COLO668 (cell line): ENCODE measurements at regions not wholly inside any gene's neighbourhood (a gene's known extent, or its start where the extent isn't known, plus 50 kb on each side); places are given as distances from the start of the nearest gene placed in this dataset.

Source experiments
- DNase-seq: peaks from one replicate; lab custom pipeline; 2025; ENCODE audit not compliant: unreplicated experiment; lab: John Stamatoyannopoulos, UW

DNA sequence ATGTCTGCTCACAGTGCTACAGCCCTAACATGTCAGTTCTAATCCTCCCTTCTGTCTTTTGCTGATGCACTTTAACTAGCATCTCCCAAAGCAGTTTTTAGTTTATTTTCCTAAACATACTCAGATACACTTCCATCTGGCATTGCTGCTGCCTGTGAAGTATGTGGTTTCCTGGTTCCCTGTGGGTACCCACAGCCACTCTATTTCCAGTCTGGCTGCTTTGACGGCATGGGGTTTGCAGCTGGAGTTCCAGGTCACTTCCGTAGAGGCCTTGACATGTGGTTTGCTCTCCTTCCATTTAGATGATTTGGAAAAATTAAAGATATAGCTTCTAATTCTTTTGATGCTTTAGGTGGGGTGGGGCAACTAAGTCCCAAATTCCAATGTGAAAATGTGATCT lies 375.5 kb downstream of the PCDH20 start:
- DNase-seq: no peak

DNA sequence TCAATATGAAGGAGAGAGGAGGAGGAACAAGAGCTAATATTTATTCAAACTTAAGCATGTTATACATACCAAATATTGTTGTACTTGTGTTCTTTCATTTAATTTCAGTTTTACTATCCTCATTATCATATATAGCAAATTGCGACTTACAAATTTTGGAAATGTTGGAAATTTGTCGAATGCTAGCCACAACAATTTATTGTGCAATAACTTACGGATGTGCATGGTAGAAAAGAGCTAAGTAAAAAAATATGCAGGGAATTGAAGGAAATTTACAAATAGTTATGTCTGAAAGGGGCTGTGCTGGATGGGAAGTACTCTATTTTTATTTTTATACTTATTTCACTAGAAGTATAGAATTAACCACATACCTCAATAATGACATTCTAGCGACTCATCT lies 376.3 kb downstream of the PCDH20 start:
- DNase-seq: no peak

DNA sequence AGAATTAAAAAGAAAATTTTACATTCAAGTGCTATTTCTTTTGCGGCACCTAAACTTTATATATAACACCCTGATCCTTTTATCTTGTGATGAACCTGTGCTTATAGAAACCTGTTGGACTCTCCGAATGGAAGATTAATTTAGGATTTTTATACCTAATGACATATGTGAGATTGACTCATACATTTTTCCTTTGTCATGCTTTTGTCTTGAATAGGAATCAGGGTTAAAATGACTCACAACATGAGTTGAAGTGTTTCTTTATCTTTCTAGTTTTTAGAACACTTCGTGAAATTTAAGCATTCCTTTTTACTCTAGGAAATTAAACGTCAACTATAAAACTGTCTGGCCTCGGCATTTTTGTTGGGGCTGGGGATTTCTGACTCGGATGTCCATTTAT lies 378.9 kb downstream of the PCDH20 start:
- no peak for DNase-seq

DNA sequence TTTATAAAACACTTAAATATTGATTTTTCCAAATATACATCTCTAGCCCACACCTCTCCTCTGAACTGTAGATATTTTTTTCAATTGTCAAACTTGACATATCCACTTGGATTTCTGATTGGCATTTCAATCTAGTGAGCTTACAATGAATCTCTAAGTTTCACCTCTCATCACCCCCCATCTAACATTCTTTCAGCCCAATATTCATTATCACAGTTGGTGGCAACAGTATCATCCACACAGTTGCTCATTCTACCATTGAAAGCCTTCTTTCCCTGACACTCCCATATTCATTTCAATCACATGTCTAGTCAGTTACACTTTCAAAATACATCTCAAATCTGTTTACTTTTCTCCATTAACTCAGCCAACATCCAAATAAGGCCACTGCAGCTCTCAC lies 385.2 kb downstream of the PCDH20 start:
- DNase-seq: no peak

DNA sequence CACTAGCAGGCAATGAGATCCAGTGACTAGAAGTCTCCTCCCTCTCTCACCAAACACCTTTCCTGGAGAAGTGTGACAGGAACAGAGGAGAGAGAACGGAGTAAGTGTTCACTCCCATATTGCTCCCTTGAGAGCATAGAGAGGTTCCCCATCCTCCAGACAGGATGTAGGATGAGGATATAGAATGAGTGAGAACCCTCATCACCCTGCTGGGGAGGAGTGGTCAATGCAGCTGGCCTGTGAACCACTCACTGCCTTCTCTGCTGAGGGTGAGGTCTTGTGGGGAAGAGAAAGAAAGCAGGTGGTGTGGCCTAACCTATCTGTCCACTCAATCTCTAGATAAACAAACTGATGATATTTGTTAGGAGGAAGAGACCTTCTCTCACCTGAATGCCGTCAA lies 386.6 kb downstream of the PCDH20 start:
- no peak for DNase-seq

DNA sequence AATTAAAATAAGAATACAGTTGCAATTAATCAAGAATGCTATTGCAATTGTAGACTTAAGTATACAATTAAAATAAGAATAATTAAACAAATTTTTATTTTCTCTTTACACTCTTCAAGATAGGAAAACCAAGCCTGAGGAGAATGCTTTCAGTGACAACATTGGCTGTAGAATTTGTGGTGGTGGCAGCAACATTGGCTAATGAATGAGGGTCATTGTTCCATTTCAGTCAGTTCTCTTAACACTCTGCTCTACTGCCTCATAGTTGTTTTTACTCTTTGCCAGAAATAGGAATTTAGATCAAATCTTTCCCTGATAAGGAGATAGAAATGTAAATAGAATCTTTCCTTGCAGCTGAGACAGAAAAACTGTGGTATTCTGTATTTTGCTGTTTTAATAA lies 391.6 kb downstream of the PCDH20 start:
- DNase-seq: no peak

DNA sequence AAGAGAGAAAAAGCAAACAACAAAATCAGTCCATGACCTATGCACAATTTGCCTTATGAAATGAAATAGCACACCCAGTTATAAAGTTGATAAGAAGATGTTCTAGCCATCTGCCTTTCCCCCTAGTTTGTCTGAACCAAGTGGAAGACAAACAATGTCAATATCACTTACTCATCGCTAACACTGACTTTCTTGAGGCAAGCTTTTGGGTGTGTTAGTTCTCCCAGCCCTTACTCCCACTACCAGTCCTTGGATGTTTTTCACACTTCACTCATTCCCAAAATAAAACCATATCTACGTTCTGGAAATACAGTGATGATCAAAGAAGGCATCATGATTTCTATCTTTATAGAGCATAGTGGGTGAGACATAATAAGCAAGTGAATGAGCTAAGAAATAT lies 393.8 kb downstream of the PCDH20 start:
- DNase-seq: no peak

DNA sequence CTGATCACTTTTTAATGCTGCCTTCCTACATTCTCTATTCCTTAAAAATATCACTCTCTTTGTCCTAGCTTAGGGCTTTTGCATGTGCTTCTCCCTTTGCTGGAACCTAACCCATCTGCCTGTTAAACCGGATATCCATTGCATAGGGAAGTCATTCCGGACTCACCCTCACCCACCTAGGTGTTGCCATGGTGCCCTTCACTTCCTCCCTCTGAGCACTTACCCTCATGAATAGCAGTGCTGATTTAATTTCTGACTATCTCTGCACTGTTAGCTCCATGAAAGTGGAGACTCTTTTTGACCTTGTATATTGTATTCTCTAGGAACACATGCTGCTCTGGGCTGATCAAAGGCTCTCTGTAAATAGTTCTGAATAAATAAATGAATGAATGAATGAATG lies 401.9 kb downstream of the PCDH20 start:
- no peak for DNase-seq

DNA sequence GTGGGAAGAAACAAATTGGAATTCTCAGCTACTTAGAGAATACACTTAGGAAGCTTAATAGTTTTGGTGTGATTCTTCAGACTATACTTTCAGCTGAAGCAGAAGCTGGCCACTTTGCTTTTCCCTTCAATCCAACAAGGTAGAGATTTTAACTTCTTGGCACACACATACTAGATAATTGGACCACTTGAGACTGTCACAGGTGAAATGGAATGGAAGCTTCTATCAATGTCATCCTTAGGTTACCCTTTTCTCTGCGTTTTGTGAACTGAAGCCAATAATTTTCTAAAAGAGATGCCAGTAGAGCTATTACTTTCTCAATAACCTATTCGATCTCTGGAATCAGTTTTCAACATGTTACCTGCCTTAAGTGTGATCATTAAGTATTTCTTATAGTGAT lies 405.3 kb downstream of the PCDH20 start:
- DNase-seq: no peak

DNA sequence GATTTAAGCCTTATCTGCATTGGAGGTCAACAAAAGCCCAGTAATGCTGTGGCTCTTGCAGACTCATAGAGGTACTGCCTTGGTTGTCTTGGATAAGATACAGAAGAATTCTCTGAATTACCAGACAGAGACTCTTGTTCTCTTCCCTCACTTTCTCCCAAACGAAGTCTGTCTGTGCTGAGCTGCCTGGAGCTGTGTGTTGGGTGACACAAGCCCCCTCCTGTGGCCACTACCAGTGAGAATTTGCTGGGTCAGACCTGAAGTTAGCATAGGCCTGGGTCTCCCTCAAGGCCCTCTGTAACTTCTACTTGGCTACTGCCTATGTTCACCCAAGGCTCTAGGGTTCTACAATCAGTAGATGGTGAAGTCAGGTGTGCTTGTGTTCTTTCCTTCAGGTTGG lies 413.0 kb downstream of the PCDH20 start:
- DNase-seq: no peak

DNA sequence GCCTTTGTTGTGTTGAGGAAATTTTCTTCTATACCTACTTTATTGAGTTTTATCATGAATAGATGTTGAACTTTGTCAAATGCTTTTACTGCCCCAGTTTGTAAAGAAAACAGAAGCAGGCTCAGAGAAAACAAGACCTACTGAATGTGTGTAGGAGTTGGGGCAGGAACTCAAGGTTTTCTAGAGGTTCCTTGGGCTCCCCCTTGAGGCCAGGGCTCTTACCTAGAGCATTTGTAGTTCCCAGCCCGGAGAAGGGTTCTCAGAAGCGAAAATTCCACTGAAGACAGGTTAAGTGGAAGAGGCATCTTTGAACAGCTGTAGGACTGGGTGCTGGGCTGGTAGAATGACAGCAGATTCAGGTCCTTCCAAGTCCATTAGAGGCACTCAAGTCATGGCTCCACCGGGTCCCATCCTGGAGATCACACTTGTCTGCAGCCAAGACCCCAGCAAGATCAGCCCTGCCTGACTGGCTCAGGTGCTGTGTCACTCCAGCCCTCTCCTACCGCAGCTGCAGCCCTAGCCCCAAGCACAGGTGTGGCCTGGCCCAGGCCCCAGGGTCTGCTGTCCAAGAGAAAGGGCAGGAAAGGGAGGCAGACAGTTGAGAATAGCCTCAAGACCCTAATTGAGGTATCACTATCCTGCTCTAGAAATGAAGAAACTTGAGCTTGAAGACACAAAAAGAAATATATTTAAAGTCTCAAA lies 425.5 kb downstream of the PCDH20 start:
- DNase-seq: no peak

DNA sequence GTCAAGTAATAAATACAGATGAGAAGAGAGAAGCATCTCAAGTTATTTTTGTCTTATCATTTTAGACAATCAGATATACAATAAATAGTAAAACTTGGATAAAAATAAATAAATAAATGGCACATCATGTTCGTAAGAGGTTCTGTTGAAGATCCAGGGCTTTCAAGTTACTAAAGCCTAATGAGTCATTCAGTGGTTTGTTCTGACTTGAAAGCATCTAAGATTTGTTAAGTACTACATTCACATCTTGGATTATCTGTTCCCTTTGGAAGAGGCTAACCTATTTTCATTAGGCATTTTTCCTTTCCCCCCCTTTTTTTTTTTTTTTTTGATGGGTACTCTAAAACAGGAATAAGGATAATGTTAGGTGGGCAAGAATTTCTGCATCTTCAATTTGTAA lies 429.3 kb downstream of the PCDH20 start:
- DNase-seq: no peak

DNA sequence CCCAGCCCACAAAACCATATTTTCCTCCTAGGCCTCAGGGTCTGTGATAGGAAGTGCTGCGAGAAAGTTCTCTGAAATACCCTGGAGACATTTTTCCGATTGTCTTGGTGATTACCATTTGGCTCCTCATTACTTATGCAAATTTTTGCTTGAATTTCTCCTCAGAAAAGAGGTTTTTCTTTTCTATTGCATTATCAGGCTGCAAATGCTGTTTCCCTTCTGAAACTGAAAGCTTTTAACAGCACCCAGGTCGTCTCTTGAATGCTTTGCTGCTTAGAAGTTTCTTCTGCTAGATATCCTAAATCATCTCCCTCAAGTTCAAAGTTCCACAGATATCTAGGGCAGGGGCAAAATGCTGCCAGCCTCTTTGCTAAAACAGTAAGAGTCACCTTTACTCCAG lies 434.2 kb downstream of the PCDH20 start:
- DNase-seq: no peak

DNA sequence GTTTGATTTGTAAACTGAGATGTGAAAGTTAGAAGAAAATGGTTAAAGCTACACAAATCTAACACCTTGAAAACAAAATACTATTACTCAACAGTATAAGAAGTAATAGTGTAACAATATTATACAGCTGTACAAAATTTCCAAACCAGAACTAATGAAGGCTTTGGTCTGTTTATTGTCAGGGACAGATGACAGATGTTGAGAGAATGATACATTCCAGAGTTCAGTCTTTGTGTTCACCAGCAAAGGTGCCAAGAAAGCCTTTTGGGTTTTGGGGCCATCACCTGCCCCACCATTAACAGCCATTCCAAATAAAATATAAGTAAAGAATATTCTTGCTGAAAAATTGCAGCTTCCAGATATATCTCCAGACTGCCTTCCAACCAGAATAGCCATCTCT lies 439.3 kb downstream of the PCDH20 start:
- no peak for DNase-seq

DNA sequence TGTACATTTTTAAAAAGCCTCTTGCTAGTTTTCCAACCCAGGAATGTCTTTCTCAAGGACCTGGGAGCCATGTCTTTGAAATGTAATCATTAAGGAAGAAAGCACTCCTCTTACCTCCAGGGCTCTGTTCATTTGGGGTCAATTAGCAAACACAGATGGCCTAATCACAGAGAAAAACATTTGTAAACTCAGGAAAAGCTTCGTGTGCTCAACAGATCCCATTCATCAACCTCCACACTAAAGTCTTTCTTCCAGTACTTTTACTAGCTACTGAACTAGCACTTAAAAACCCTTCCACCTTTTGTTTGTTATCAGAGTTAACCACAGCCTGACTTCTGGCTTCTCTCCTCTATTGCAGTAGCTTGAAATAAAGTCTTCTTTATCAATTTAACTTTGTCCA lies 441.4 kb downstream of the PCDH20 start:
- DNase-seq: no peak

DNA sequence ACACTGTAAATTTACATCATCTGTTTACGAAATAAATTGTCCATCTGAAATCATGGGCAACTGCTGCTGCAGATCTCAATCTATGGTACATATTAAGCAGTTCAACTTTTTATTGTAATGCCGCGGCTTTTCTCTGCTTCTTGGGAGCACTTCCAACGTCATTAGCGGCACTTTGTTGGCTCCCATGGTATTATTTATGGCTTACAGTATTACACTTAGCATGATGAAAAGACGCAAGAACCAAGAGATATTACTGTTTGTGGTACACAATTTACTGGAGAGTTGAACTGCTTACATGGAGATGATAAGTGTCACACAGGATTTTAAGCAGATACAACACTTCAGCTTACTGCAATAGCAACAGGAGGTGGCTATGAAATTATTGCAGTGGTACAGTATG lies 442.1 kb downstream of the PCDH20 start:
- DNase-seq: no peak

DNA sequence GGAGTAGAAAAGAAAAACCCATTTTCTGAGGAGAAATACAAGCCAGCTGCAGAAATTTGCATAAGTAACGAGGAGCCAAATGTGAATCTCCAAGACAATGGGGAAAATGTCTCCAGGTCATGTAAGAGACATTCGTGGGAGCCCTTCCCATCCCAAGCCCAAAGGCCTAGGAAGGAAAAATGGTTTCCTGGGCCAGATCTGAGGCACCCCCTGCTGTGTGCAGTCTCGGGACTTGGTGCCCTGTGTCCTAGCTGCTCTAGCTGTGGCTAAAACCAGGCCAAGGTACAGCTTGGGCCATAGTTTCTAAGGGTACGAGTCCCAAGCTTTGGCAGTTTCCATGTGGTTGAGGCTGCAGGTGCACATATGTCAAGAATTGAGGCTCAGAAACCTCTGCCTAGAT lies 444.9 kb downstream of the PCDH20 start:
- no peak for DNase-seq

DNA sequence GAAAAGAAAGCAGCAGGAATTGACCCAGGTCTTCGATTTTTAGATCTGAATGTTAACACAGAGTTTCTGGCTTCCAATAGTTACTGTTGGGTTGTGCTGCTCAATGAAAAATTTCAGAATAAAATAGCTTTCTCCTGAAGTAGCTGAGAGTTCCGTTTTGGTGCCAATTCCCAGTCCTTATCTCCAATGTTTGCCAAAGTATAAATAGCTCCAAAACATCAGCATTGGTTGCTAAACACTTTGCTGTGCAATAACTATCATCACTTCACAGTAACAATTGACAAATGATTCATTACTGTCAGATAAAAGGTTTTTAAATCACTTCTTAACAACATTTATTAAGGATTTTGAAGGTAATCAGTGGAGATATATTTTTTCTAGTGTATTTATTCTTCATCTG lies 446.0 kb downstream of the PCDH20 start:
- no peak for DNase-seq

DNA sequence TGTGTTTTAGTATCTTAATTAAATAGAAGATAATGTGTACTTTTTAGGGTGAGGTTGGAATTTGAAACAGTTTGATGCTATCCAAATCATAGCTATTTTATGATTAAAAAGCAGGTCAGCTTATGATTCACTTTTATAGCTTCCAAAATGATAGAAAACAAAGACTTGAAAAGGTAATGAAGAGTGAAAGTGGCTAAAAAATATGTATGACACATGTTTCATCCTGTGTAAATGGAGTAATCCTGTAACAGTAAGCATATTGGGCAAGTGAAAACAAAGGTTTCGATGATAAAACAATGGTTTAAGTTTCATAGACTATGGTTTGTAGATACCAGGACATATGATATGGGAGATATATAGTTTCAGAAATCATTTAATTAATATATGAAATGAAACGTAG lies 456.2 kb downstream of the PCDH20 start:
- no peak for DNase-seq

DNA sequence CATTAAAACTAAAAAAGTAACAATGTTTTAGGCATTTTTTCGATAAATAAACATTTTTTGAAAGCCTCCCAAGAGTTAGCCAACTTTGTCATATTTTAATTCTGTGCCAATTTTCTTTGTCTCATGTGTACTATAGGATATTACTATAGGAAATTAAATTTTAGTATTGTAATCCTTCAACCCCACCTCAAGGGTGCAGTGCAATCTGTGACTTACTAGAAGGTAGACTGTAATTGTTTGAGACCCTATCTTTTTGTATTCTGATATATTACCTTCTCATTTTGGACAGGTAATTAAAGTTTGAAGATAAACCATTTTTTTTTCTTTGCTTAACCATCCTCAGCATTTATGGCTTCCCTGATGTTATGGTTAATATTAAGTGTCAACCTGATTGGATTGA lies 457.8 kb downstream of the PCDH20 start:
- no peak for DNase-seq

DNA sequence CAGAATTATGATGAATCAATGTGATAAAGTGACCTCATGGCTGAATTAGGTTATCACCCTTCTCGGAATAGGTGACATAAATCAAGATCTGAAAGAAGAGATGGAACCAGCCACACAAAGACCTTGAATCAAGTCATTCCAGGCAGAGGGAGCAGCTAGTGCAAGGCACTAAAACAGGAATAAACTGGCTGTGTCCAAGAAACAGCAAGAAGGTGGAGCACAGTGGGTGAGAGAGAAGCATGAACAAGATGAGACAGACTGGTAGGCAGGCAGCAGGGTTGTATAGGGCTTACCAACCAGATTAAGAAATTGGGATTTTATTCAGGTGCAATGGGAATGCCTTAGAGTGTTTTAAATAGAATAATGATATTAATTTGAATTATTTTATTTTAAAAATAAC lies 470.3 kb downstream of the PCDH20 start:
- DNase-seq: no peak

DNA sequence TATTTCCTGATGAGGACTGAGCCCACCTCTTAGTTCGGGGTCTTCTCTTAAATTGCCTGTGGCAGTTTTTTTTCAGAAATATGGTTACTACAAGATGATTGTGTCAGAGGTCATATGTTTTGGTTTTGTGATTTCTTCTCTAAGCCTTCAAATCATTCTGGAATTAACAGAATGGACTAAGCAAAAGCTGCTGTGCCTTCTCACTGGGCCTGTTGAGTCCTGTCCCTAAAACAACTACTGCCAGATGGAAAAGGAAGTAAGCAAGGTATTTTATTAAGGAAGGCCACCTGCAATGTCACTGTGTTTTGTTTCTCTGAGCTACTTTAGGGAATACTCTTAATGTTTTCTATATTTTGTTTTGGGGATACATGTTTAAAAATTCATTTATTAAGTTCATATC lies 470.8 kb downstream of the PCDH20 start:
- DNase-seq: no peak

DNA sequence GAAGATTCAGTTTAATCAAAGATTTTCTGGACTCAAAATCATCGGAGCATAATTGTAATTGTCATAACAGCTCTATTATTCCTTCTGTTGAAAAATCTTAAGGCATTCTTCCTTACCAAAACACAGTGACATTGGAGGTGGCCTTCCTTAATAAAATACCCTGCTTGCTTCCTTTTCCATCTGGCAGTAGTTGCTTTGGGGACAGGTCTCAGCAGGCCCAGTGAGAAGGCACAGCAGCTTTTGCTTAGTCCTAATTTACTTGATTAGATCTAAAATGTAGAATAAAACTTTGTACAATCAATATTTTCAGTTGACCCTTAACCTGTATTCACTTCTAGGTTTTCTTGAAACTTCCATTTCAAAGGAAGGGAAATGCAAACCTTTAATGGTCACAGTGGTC lies 471.6 kb downstream of the PCDH20 start:
- no peak for DNase-seq

DNA sequence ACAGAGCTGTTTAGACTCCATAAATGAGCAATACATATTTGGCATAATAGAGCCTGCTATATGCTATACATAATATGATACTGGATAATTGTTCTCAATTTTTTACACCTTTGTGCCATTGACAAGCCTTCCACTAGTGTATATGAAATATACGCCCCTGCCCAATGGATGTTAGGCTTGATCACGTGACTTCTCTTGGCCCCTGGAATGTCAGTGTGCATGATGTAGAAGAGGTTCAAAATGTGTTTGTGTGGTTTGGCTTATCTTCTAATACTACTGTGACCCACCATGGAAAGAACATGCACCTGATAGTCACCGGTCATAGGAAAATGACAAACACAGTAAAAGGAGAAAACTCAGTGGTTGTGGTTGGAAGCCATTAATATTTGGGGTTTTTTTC lies 479.4 kb downstream of the PCDH20 start:
- DNase-seq: no peak
